ENCODE measurements at regions not wholly inside any gene's neighbourhood (a gene's known extent, or its start where the extent isn't known, plus 50 kb on each side); places are given as distances from the start of the nearest gene placed in this dataset.

- TF ChIP-seq POLR2AphosphoS5 (IDR thresholded peaks at IDR 0.05): no peak
- no peak for TF ChIP-seq CTCF (IDR thresholded peaks at IDR 0.05)
- no peak for TF ChIP-seq POLR2A (IDR thresholded peaks at IDR 0.05)
Measured at GRCh38 chr2:120523766-120524165, 177.8 kb downstream of the INHBB start.
